ENCODE measurements at regions not wholly inside any gene's neighbourhood (a gene's known extent, or its start where the extent isn't known, plus 50 kb on each side); places are given as distances from the start of the nearest gene placed in this dataset.

DNA sequence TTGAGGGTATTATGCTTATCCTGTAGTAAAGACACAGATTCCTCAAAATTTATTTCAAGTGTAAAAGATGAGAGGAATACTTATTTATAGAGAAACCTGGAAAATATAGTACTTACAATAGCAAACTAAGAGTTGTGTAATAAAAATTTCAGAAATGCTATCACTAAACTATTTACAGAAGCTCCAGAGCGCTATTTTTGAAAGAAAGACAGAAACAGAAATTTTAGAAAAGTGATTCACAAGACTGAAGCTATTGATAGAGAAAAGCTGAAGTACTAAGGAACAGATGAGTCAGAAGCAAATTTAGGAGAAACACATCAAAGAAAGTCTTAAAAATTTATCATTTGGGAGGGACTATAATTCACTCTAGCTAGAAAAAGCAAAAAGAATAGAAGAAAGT, 1174.2 kb downstream of the DIAPH3 start:
- TF ChIP-seq, protein P1, sequence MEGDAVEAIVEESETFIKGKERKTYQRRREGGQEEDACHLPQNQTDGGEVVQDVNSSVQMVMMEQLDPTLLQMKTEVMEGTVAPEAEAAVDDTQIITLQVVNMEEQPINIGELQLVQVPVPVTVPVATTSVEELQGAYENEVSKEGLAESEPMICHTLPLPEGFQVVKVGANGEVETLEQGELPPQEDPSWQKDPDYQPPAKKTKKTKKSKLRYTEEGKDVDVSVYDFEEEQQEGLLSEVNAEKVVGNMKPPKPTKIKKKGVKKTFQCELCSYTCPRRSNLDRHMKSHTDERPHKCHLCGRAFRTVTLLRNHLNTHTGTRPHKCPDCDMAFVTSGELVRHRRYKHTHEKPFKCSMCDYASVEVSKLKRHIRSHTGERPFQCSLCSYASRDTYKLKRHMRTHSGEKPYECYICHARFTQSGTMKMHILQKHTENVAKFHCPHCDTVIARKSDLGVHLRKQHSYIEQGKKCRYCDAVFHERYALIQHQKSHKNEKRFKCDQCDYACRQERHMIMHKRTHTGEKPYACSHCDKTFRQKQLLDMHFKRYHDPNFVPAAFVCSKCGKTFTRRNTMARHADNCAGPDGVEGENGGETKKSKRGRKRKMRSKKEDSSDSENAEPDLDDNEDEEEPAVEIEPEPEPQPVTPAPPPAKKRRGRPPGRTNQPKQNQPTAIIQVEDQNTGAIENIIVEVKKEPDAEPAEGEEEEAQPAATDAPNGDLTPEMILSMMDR (IDR thresholded peaks at IDR 0.05; ENCODE audit: extremely low read depth, missing control alignments), result no peak
- no peak for DNase-seq (ENCODE audit: low spot score)

DNA sequence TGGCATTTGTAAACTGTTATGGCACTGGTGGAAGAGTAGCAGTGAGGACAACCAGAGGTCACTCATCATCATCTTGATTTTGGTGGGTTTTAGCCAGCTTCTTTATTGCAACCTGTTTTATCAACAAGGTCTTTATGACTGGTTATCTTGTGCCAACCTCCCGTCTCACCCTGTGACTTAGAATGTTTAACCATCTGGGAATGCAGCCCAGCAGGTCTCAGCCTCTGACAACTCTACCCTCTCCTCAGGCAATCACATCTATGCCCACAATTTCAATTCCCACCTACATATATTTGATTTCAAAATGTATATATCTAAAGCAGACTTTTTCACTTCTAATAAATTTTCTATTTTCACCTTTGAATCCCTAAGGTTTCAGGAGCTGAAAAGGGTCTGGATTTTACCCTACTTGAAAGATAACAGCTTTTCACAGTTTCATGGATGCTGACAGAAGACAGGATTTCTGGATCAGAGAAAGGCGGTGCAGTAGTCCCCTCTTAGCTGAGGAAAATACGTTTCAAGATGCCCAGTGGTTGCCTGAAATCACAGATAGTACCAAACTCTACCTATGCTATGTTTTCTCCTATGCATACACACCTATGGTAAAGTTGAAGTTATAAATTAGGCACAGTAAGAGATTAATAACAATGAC, 1171.8 kb downstream of the DIAPH3 start:
- no peak for DNase-seq (ENCODE audit: low spot score)
- TF ChIP-seq, protein P1 (IDR thresholded peaks at IDR 0.05; ENCODE audit: extremely low read depth, missing control alignments), result no peak

DNA sequence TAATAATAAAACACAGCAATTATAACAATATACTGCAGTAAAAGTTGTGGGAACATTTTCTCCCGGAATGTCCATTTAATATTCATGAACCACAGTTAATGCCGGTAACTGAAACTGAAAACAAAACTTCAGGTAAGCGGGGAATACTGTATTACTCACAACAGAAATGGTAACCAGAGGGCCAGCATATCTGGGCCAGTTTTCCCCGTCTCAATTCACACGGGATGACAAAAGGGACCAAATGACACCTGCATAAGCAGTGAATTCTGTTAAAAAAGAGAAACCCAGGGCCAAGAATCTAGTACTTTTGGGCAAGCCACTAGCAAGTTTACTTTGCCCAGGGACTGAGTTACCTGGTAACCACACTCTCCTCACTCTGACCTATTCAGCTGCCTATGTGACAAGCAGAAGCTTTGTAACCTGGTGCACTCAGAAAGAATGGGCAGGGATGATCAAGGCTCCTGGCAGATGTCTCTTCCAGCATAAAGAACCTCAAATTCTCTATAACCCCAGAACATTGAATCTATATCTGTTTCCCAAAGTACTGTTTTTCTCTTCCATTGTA, 1171.2 kb downstream of the DIAPH3 start:
- TF ChIP-seq, protein P1 (IDR thresholded peaks at IDR 0.05; ENCODE audit: extremely low read depth, missing control alignments), result no peak
- no peak for DNase-seq (ENCODE audit: low spot score)

- TF ChIP-seq, protein P1 (IDR thresholded peaks at IDR 0.05; ENCODE audit: extremely low read depth, missing control alignments), result no peak
- DNase-seq (ENCODE audit: low spot score), result no peak
Measured at GRCh38 chr13:58994077-58994476, 1169.7 kb downstream of the DIAPH3 start.

GRCh38 chr13:58994777-58995176, 1169.0 kb downstream of the DIAPH3 start:
- TF ChIP-seq, protein P1 (IDR thresholded peaks at IDR 0.05; ENCODE audit: extremely low read depth, missing control alignments), result no peak
- no peak for DNase-seq (ENCODE audit: low spot score)

GRCh38 chr13:58998716-58999115, 1165.0 kb downstream of the DIAPH3 start:
- TF ChIP-seq, protein P1 (IDR thresholded peaks at IDR 0.05; ENCODE audit: extremely low read depth, missing control alignments), result no peak
- DNase-seq (ENCODE audit: low spot score), result no peak

- TF ChIP-seq, protein P1 (IDR thresholded peaks at IDR 0.05; ENCODE audit: extremely low read depth, missing control alignments), result no peak
- DNase-seq (ENCODE audit: low spot score), result no peak
Measured at GRCh38 chr13:58999851-59000250, 1163.9 kb downstream of the DIAPH3 start.
